HepG2 (cell line): ENCODE measurements at regions not wholly inside any gene's neighbourhood (a gene's known extent, or its start where the extent isn't known, plus 50 kb on each side); places are given as distances from the start of the nearest gene placed in this dataset.

Experiments used
- ATAC-seq: fragments of 200-7000 bp; cut with Tn5 transposase; 3 replicates; pipeline ENCODE4 v1.9.1; 2020; ENCODE audit warnings: mild to moderate bottlenecking, moderate library complexity
- BruUV-seq: library from RNA; stranded (reverse); fragments of 400-500 nt; replicated peaks from 2 replicates; lab custom pipeline; 2021; lab: Mats Ljungman, UMichigan
- CTCF ChIA-PET: fragments of 300-600 bp; formaldehyde crosslinking; extraction: SDS; loops from one replicate; lab custom pipeline; 2021; ENCODE audit warnings: low total read pairs, inconsistent platforms, low intra/inter-chr PET ratio; lab: Yijun Ruan, JAX
- POLR2A ChIA-PET: fragments of 350-600 bp; sonication (Branson Sonifier 250); formaldehyde crosslinking; loops from one replicate; lab custom pipeline; 2020; ENCODE audit warnings: antibody characterized with exemption, inconsistent platforms; lab: Yijun Ruan, JAX
- DNase-seq: peaks from one replicate; pipeline ENCODE4 v3.0.0-alpha.2; 2015; ENCODE audit warnings: low spot score
- FAIRE-seq: peaks from 3 replicates; lab custom pipeline; 2011; peaks lifted over from hg19 to GRCh38; lab: Jason Lieb, UNC
- H2AFZ ChIP-seq: one replicate; pipeline ENCODE4 v1.6.1; 2011; ENCODE audit warnings: low read length, inconsistent platforms
- H3K27ac ChIP-seq: fragments of 300-600 bp; 3 replicates; pipeline ENCODE4 v1.8.0; 2011; ENCODE audit warnings: mixed run types, mild to moderate bottlenecking, mixed read lengths, low read length, inconsistent platforms; ENCODE audit not compliant: insufficient read depth; ENCODE audit errors: extremely low read length
- H3K27me3 ChIP-seq, 2 experiments: fragments of 200-600 bp in 1 of 2; 2 replicates in 1 of 2; 3 replicates in 1 of 2; pipeline versions ENCODE4 v1.6.0 to v1.8.0; 2011; ENCODE audit warnings: low read length in 2 of 2, mild to moderate bottlenecking in 2 of 2, moderate library complexity in 2 of 2, inconsistent platforms in 1 of 2; ENCODE audit not compliant: insufficient read depth in 2 of 2, control insufficient read depth in 1 of 2
- H3K36me3 ChIP-seq, 2 experiments: fragments of 200-600 bp in 1 of 2; replicated peaks in 1 of 2; 2 replicates in 1 of 2; 3 replicates in 1 of 2; pipeline versions ENCODE4 v1.5.1 to v1.8.0; 2011; ENCODE audit warnings: low read length in 2 of 2, inconsistent platforms in 1 of 2; ENCODE audit not compliant: insufficient read depth in 2 of 2, control insufficient read depth in 1 of 2
- H3K4me1 ChIP-seq: 2 replicates; pipeline ENCODE4 v1.5.1; 2012; ENCODE audit warnings: low read length, inconsistent platforms; ENCODE audit not compliant: insufficient read depth
- H3K4me2 ChIP-seq: 2 replicates; pipeline ENCODE4 v1.6.0; 2011; ENCODE audit warnings: low read depth, low read length, inconsistent platforms
- H3K4me3 ChIP-seq, 3 experiments: fragments of 200-600 bp in 1 of 3; sonication (generic), shearing (Covaris generic) in 1 of 3; replicated peaks in 1 of 3; 2 replicates each; pipeline ENCODE4 v1.5.1; 2011 to 2016; ENCODE audit warnings: low read length in 3 of 3, inconsistent platforms in 2 of 3, low read depth in 2 of 3, mild to moderate bottlenecking in 2 of 3, control low read depth in 1 of 3, mixed read lengths in 1 of 3; ENCODE audit not compliant: insufficient read depth in 1 of 3
- H3K79me2 ChIP-seq: one replicate; pipeline ENCODE4 v1.6.1; 2011; ENCODE audit warnings: low read length, inconsistent platforms; ENCODE audit not compliant: insufficient read depth
- H3K9ac ChIP-seq: 2 replicates; pipeline ENCODE4 v1.6.0; 2011; ENCODE audit warnings: mild to moderate bottlenecking, low read depth, low read length, inconsistent platforms; ENCODE audit not compliant: insufficient read depth
- H3K9me3 ChIP-seq: 2 replicates; pipeline ENCODE4 v1.5.1; 2012; ENCODE audit warnings: mild to moderate bottlenecking, low read length
- H4K20me1 ChIP-seq: 2 replicates; pipeline ENCODE4 v1.6.0; 2011; ENCODE audit warnings: inconsistent platforms, mild to moderate bottlenecking, low read length, moderate library complexity; ENCODE audit not compliant: insufficient read depth
- BATF2 ChIP-seq: sonication (generic); formaldehyde crosslinking; IDR thresholded peaks from 2 replicates; pipeline ENCODE4 v1.8.0; 2022; ENCODE audit warnings: mild to moderate bottlenecking, missing genetic modification reagents, moderate library complexity
- CC2D1A ChIP-seq: sonication (generic); formaldehyde crosslinking; IDR thresholded peaks from 2 replicates; pipeline ENCODE4 v1.8.1; 2023; ENCODE audit warnings: mild to moderate bottlenecking, missing genetic modification reagents
- CEBPB ChIP-seq: IDR thresholded peaks from 2 replicates; pipeline ENCODE4 v1.6.1; 2011; ENCODE audit warnings: low read depth, low read length, improper control_type of control experiment, borderline replicate concordance
- EZH2 ChIP-seq: conservative IDR thresholded peaks from 2 replicates; pipeline ENCODE4 v1.6.1; 2012; ENCODE audit warnings: mild to moderate bottlenecking, low read depth, low read length, moderate library complexity
- IRX3 ChIP-seq: sonication (generic); formaldehyde crosslinking; IDR thresholded peaks from 2 replicates; pipeline ENCODE4 v1.8.1; 2023; ENCODE audit warnings: mild to moderate bottlenecking, low read depth, missing genetic modification reagents, borderline replicate concordance
- LRRFIP1 ChIP-seq: sonication (generic); formaldehyde crosslinking; conservative IDR thresholded peaks from 2 replicates; pipeline ENCODE4 v1.4.0; 2020; ENCODE audit warnings: missing genetic modification reagents
- MED1 ChIP-seq: sonication (generic); formaldehyde crosslinking; IDR thresholded peaks from 2 replicates; pipeline ENCODE4 v1.4.0; 2020; ENCODE audit warnings: missing genetic modification reagents
- MED8 ChIP-seq: sonication (generic); formaldehyde crosslinking; IDR thresholded peaks from 2 replicates; pipeline ENCODE4 v1.8.1; 2023; ENCODE audit warnings: mild to moderate bottlenecking, missing genetic modification reagents; ENCODE audit not compliant: insufficient replicate concordance
- NR2F2 ChIP-seq: IDR thresholded peaks from 2 replicates; pipeline ENCODE4 v1.6.1; 2012; ENCODE audit warnings: low read depth, inconsistent platforms, borderline replicate concordance
- PAWR ChIP-seq: sonication (generic); formaldehyde crosslinking; IDR thresholded peaks from 2 replicates; pipeline ENCODE4 v1.4.0; 2020; ENCODE audit warnings: missing genetic modification reagents, mild to moderate bottlenecking, borderline replicate concordance
- RBFOX2 ChIP-seq: fragments of 200-400 bp; formaldehyde crosslinking; IDR thresholded peaks from 2 replicates; pipeline ENCODE4 v1.6.1; 2017; ENCODE audit warnings: low read depth, mild to moderate bottlenecking, low read length
- RORA ChIP-seq: sonication (generic); formaldehyde crosslinking; IDR thresholded peaks from 2 replicates; pipeline ENCODE4 v1.5.0; 2020; ENCODE audit warnings: mild to moderate bottlenecking, missing genetic modification reagents, moderate library complexity
- RXRB ChIP-seq: IDR thresholded peaks from 2 replicates; pipeline ENCODE4 v1.6.1; 2016; ENCODE audit warnings: borderline replicate concordance, missing genetic modification reagents, missing compliant biosample characterization
- ZC3H4 ChIP-seq: sonication (generic); formaldehyde crosslinking; IDR thresholded peaks from 2 replicates; pipeline ENCODE4 v1.4.0; 2020; ENCODE audit warnings: missing genetic modification reagents, borderline replicate concordance
- ZNF12 ChIP-seq: sonication (generic); formaldehyde crosslinking; IDR thresholded peaks from 2 replicates; pipeline ENCODE4 v1.5.0; 2020; ENCODE audit warnings: missing genetic modification reagents
- ZNF503 ChIP-seq: sonication (generic); formaldehyde crosslinking; IDR thresholded peaks from 2 replicates; pipeline ENCODE4 v1.4.0; 2020; ENCODE audit warnings: missing genetic modification reagents
- ZNF672 ChIP-seq: sonication (generic); formaldehyde crosslinking; IDR thresholded peaks from 2 replicates; pipeline ENCODE4 v1.8.1; 2022; ENCODE audit warnings: missing genetic modification reagents
- ZSCAN9 ChIP-seq: IDR thresholded peaks from 2 replicates; pipeline ENCODE4 v1.6.1; 2016; ENCODE audit warnings: borderline replicate concordance
- ZUFSP ChIP-seq: sonication (generic); formaldehyde crosslinking; IDR thresholded peaks from 2 replicates; pipeline ENCODE4 v1.9.0; 2021; ENCODE audit warnings: missing genetic modification reagents, mild to moderate bottlenecking, borderline replicate concordance
- WGBS: methylation state at CpG from one replicate; pipeline ENCODE4 v1.1.6; 2017; ENCODE audit warnings: low lambda C conversion rate; 5-methylcytosine and 5-hydroxymethylcytosine counted together
- in situ Hi-C: cut with HindIII; loops from 2 replicates; pipeline ENCODE4 v1.10.0; 2017; ENCODE audit warnings: low pct_unique_long_range_greater_than_20kb; ENCODE audit not compliant: extremely low pct_ligation_motif_present
- intact Hi-C: fragments of 100-400 bp; cut with micrococcal nuclease; formaldehyde crosslinking; loops from one replicate; pipeline ENCODE4 v1.10.0; 2022; ENCODE audit not compliant: unreplicated experiment

GRCh38 chr11:28969832-28970231 lies 861.6 kb downstream of the METTL15 start (continued):
- TF ChIP-seq ZUFSP = no peak
- no peak for TF ChIP-seq ZC3H4 (CRISPR knock-in tag)
- TF ChIP-seq ZNF12 (CRISPR knock-in tag) = no peak
- TF ChIP-seq ZSCAN9 (CRISPR knock-in tag) = no peak

GRCh38 chr11:28966951-28967350 lies 858.8 kb downstream of the METTL15 start:
- Histone ChIP-seq H3K4me3 (no peak overlapping the region), H3K36me3 (no peaks in the 10 kb centered on the region), H3K4me1 (no peaks in the 10 kb centered on the region), H3K9ac (no peak overlapping the region), H3K4me2 (no peak overlapping the region), H4K20me1 (no peaks in the 10 kb centered on the region), H3K9me3 (no peaks in the 10 kb centered on the region; the same call in 1 of the 2 replicates), H3K79me2 (no peaks in the 10 kb centered on the region), H3K27ac (no peak overlapping the region), H2AFZ (no peak overlapping the region), H3K27me3 (no peaks in the 10 kb centered on the region; a peak in 1 of 5 replicates)
- ChIA-PET CTCF (no interaction called here), POLR2A (no interaction called here)
- no peak for DNase-seq
- no TSS peak for BruUV-seq
- ATAC-seq = no peak
- no peak for FAIRE-seq
- in situ Hi-C loops = no loop called here
- WGBS = 11% methylated on average over 1 of the region's 1 CpG
- intact Hi-C loops = no loop called here
- no peak for TF ChIP-seq PAWR
- no peak for TF ChIP-seq RXRB
- no peak for TF ChIP-seq MED8 (CRISPR knock-in tag)
- TF ChIP-seq RORA = no peak
- no peak for TF ChIP-seq MED1 (CRISPR knock-in tag)
- no peak for TF ChIP-seq CEBPB
- TF ChIP-seq LRRFIP1 (CRISPR knock-in tag) = no peak
- no peak for TF ChIP-seq EZH2
- TF ChIP-seq ZNF503 (CRISPR knock-in tag) = no peak
- no peak for TF ChIP-seq IRX3
- no peak for TF ChIP-seq RBFOX2
- no peak for TF ChIP-seq NR2F2
- no peak for TF ChIP-seq BATF2 (CRISPR knock-in tag)
- no peak for TF ChIP-seq ZNF672 (CRISPR knock-in tag)
- no peak for TF ChIP-seq CC2D1A (CRISPR knock-in tag)
